Keratinocyte (primary cell): ENCODE measurements at regions not wholly inside any gene's neighbourhood (a gene's known extent, or its start where the extent isn't known, plus 50 kb on each side); places are given as distances from the start of the nearest gene placed in this dataset.

Source experiments
- DNase-seq: peaks from one replicate; pipeline ENCODE4 v3.0.0-alpha.2; 2011; ENCODE audit warnings: low read depth, missing footprints, low spot score
- FAIRE-seq: peaks from 2 replicates; lab custom pipeline; 2011; peaks lifted over from hg19 to GRCh38; lab: Jason Lieb, UNC
- H2AFZ ChIP-seq: 2 replicates; pipeline ENCODE4 v1.6.0; 2012; ENCODE audit warnings: low read length, control low read depth, inconsistent platforms; ENCODE audit not compliant: control insufficient read depth
- H3K27ac ChIP-seq: 2 replicates; pipeline ENCODE4 v1.5.1; 2011; ENCODE audit warnings: low read length; ENCODE audit not compliant: control insufficient read depth, insufficient read depth
- H3K27me3 ChIP-seq: 3 replicates; pipeline ENCODE4 v1.6.0; 2011; ENCODE audit warnings: low read length; ENCODE audit not compliant: control insufficient read depth, insufficient read depth; ENCODE audit errors: extremely low read depth
- H3K36me3 ChIP-seq, 2 experiments: 2 replicates in 1 of 2; 3 replicates in 1 of 2; pipeline ENCODE4 v1.5.1; 2011; ENCODE audit warnings: low read length in 2 of 2, mild to moderate bottlenecking in 1 of 2; ENCODE audit not compliant: control insufficient read depth in 2 of 2, insufficient read depth in 2 of 2; ENCODE audit errors: extremely low read depth in 1 of 2
- H3K4me1 ChIP-seq: 3 replicates; pipeline ENCODE4 v1.5.1; 2011; ENCODE audit warnings: low read length; ENCODE audit not compliant: control insufficient read depth, insufficient read depth; ENCODE audit errors: extremely low read depth
- H3K4me2 ChIP-seq: 3 replicates; pipeline ENCODE4 v1.6.0; 2011; ENCODE audit warnings: low read depth, low read length; ENCODE audit not compliant: control insufficient read depth, insufficient read depth; ENCODE audit errors: extremely low read depth
- H3K4me3 ChIP-seq, 3 experiments: fragments of 200-600 bp in 1 of 3; sonication (generic) in 1 of 3; 2 replicates in 2 of 3; 3 replicates in 1 of 3; pipeline ENCODE4 v1.5.1; 2011 to 2016; ENCODE audit warnings: low read length in 3 of 3, mild to moderate bottlenecking in 3 of 3, control low read depth in 2 of 3, inconsistent platforms in 1 of 3, low read depth in 1 of 3, mixed read lengths in 1 of 3, mixed run types in 1 of 3, moderate library complexity in 1 of 3; ENCODE audit not compliant: control insufficient read depth in 2 of 3, insufficient read depth in 2 of 3; ENCODE audit errors: extremely low read depth in 1 of 3
- H3K79me2 ChIP-seq: 2 replicates; pipeline ENCODE4 v1.6.0; 2012; ENCODE audit warnings: low read length; ENCODE audit not compliant: control insufficient read depth, insufficient read depth
- H3K9ac ChIP-seq: 3 replicates; pipeline ENCODE4 v1.6.0; 2011; ENCODE audit warnings: low read length; ENCODE audit not compliant: control insufficient read depth, insufficient read depth; ENCODE audit errors: extremely low read depth
- H3K9me1 ChIP-seq: 3 replicates; pipeline ENCODE4 v1.6.0; 2011; ENCODE audit warnings: low read length; ENCODE audit not compliant: control insufficient read depth, insufficient read depth; ENCODE audit errors: extremely low read depth
- H3K9me3 ChIP-seq: 2 replicates; pipeline ENCODE4 v1.5.1; 2012; ENCODE audit warnings: low read depth, low read length; ENCODE audit not compliant: control insufficient read depth
- H4K20me1 ChIP-seq: 3 replicates; pipeline ENCODE4 v1.6.0; 2011; ENCODE audit warnings: low read length; ENCODE audit not compliant: control insufficient read depth, insufficient read depth; ENCODE audit errors: extremely low read depth
- EZH2 ChIP-seq: IDR thresholded peaks from one replicate; pipeline ENCODE4 v1.6.1; 2012; ENCODE audit warnings: inconsistent platforms, mild to moderate bottlenecking, low read length, moderate library complexity
- dilution Hi-C: fragments of 300-500 bp; cut with MboI; formaldehyde crosslinking; loops from one replicate; pipeline ENCODE4 v1.7.0; 2020; ENCODE audit warnings: low sequenced_read_pairs; ENCODE audit not compliant: extremely low pct_ligation_motif_present
- TF ChIP-seq, protein P1 (sequence below), 3 experiments: IDR thresholded peaks in 1 of 3; conservative IDR thresholded peaks in 1 of 3; optimal IDR thresholded peaks in 1 of 3; 2 replicates in 2 of 3; 3 replicates in 1 of 3; pipeline versions ENCODE3 to v1.5.1; 2011; ENCODE audit warnings: low read length in 3 of 3, mild to moderate bottlenecking in 3 of 3, moderate library complexity in 2 of 3, control low read depth in 1 of 3, inconsistent platforms in 1 of 3; ENCODE audit not compliant: insufficient read depth in 2 of 3; ENCODE audit errors: extremely low read depth in 1 of 3

DNA sequence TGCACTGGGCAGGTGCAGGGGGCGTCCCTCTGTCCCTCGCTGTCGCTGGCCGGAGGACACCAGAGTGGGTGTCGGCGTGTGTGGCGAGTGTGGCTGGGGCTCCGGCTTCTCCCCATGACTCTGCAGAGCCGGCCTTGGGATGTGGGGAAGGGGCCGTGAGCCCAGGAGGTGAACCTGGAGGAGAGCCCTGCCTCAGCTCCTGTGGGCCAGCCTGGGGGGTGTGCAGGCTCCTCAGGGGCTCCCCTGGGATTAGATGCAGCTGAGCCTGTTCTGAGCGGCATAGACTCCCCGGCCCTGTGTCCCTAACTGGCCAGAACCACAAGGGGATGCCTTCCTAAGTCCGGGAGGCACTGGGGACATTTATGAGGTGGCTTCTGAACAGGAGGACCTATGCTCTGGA lies 73.2 kb upstream of the GATA5 start:
- Histone ChIP-seq H3K9me1 (no peaks in the 10 kb centered on the region), H4K20me1 (no peaks in the 10 kb centered on the region), H3K36me3 (no peaks in the 10 kb centered on the region), H3K4me3 (no peak overlapping the region), H3K27ac (no peak overlapping the region), H3K9ac (no peak overlapping the region), H3K79me2 (no peaks in the 10 kb centered on the region), H2AFZ (no peak overlapping the region), H3K27me3 (peaks cover 58% of the 10 kb centered on the region), H3K9me3 (no peaks in the 10 kb centered on the region), H3K4me2 (no peak overlapping the region), H3K4me1 (no peaks in the 10 kb centered on the region)
- TF ChIP-seq, protein P1, sequence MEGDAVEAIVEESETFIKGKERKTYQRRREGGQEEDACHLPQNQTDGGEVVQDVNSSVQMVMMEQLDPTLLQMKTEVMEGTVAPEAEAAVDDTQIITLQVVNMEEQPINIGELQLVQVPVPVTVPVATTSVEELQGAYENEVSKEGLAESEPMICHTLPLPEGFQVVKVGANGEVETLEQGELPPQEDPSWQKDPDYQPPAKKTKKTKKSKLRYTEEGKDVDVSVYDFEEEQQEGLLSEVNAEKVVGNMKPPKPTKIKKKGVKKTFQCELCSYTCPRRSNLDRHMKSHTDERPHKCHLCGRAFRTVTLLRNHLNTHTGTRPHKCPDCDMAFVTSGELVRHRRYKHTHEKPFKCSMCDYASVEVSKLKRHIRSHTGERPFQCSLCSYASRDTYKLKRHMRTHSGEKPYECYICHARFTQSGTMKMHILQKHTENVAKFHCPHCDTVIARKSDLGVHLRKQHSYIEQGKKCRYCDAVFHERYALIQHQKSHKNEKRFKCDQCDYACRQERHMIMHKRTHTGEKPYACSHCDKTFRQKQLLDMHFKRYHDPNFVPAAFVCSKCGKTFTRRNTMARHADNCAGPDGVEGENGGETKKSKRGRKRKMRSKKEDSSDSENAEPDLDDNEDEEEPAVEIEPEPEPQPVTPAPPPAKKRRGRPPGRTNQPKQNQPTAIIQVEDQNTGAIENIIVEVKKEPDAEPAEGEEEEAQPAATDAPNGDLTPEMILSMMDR (optimal IDR thresholded peaks at IDR 0.05 in 1 of 3, IDR thresholded peaks at IDR 0.05 in 1 of 3, conservative IDR thresholded peaks at IDR 0.05 in 1 of 3; ENCODE audit: extremely low read depth in 1 of 3, insufficient read depth in 2 of 3, low read length in 3 of 3): no peak
- no peak for TF ChIP-seq EZH2
- dilution Hi-C loops: loop anchor here (25.0 kb wide), 1 partner anchor 112 kb away; the partner anchor contains the start of gene RBBP8NL
- FAIRE-seq (no peak), DNase-seq (no peak)

DNA sequence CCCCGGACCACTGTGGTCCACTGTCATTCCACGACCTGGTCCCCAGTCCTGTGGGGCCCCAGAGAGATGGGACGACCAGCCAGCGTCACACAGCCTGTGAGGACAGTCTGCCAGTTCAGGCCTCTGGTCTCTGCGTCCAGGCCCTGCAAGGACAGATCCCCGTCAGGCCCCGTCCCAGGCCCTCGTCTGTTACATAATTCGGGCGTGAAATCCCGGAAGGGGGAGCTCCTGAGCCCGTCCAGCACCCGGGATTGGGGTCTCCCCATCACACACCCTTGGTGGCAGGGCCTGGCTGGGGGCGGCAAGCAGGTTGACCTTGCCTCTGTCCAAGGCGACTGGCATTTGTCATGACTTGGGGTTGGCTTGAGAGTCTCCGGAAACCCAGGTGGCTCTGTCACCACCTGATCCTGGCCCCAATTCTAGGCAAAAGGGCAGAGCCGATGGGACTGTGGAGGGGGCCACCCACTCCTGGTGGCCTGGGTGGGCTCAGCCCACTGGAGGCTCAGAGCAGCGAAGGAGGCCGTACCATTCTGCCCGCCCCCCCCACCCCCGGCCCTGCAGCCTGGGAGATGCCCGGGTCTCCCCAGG lies 73.8 kb upstream of the GATA5 start:
- DNase-seq: no peak

More for the DNA sequence above, 73.8 kb upstream of the GATA5 start:
- Histone ChIP-seq H3K27me3 (peaks cover 61% of the 10 kb centered on the region), H3K4me2 (no peak overlapping the region), H3K27ac (no peak overlapping the region), H3K4me3 (no peak overlapping the region), H3K9me3 (no peaks in the 10 kb centered on the region), H4K20me1 (no peaks in the 10 kb centered on the region), H2AFZ (no peak overlapping the region), H3K79me2 (no peaks in the 10 kb centered on the region), H3K9ac (no peak overlapping the region), H3K9me1 (no peaks in the 10 kb centered on the region), H3K36me3 (no peaks in the 10 kb centered on the region), H3K4me1 (no peaks in the 10 kb centered on the region)
- no peak for FAIRE-seq
- TF ChIP-seq, protein P1 (optimal IDR thresholded peaks at IDR 0.05 in 1 of 3, IDR thresholded peaks at IDR 0.05 in 1 of 3, conservative IDR thresholded peaks at IDR 0.05 in 1 of 3; ENCODE audit: extremely low read depth in 1 of 3, insufficient read depth in 2 of 3, low read length in 3 of 3): peak in 1 of 3 experiments; percentile 3
- no peak for TF ChIP-seq EZH2
- dilution Hi-C loops: loop anchor here (25.0 kb wide), 1 partner anchor 112 kb away; the partner anchor contains the start of gene RBBP8NL
